Right lobe of liver (tissue), 6 donors: ENCODE measurements at regions not wholly inside any gene's neighbourhood (a gene's known extent, or its start where the extent isn't known, plus 50 kb on each side); places are given as distances from the start of the nearest gene placed in this dataset.

Source experiments
- ATAC-seq, 4 donors: fragments of 200-7000 bp; cut with Tn5 transposase; one replicate each; pipeline ENCODE4 v1.9.1; 2020; ENCODE audit warnings: mild to moderate bottlenecking in 4 of 4, moderate library complexity in 4 of 4
- DNase-seq, 3 donors: peaks; one replicate each; pipeline ENCODE4 v3.0.0-alpha.2; 2020
- H3K27ac ChIP-seq, 3 donors: fragments of 200-600 bp; one replicate each; pipeline ENCODE4 v1.8.0; 2022
- H3K27me3 ChIP-seq, 2 donors: fragments of 200-600 bp; one replicate each; pipeline ENCODE4 v1.8.0; 2022
- H3K36me3 ChIP-seq, 4 donors: fragments of 200-600 bp; sonication (generic) in 1 of 4; one replicate each; pipeline versions ENCODE4 v1.5.1 to v1.8.0; 2017 to 2022; ENCODE audit warnings: control low read depth in 1 of 4
- H3K4me1 ChIP-seq, 4 donors: fragments of 200-600 bp; sonication (generic) in 1 of 4; one replicate each; pipeline versions ENCODE4 v1.5.1 to v1.8.0; 2017 to 2022; ENCODE audit warnings: control low read depth in 1 of 4
- H3K4me3 ChIP-seq, 3 donors: fragments of 200-600 bp; one replicate each; pipeline ENCODE4 v1.8.0; 2022
- H3K9me3 ChIP-seq, 4 donors: fragments of 200-600 bp; sonication (generic) in 1 of 4; one replicate each; pipeline versions ENCODE4 v1.5.1 to v1.8.0; 2017 to 2022; ENCODE audit warnings: control low read depth in 1 of 4
- CTCF ChIP-seq, 4 donors: fragments of 200-600 bp in 3 of 4; fragments of 450-650 bp in 1 of 4; IDR thresholded peaks; one replicate each; pipeline versions ENCODE4 v1.5.1 to v1.8.0; 2016 to 2022; ENCODE audit warnings: antibody characterized with exemption in 4 of 4, mild to moderate bottlenecking in 2 of 4
- POLR2A ChIP-seq: fragments of 450-650 bp; IDR thresholded peaks from one replicate; pipeline ENCODE4 v1.6.1; 2017; ENCODE audit warnings: antibody characterized with exemption, mild to moderate bottlenecking
- WGBS: methylation state at CpG from one replicate; pipeline ENCODE4 v1.1.6; 2018; ENCODE audit warnings: low coverage, low lambda C conversion rate; ENCODE audit not compliant: insufficient coverage; ENCODE audit errors: missing lambda C conversion rate; 5-methylcytosine and 5-hydroxymethylcytosine counted together
- intact Hi-C, 2 donors: fragments of 100-400 bp; cut with DNase I; formaldehyde crosslinking; loops; one replicate each; pipeline versions ENCODE4 v1.11.2 to v1.14.1; 2022
- donor health status: DM: no; HTN: yes; CAD: no.
- donor health status: DM: no; HTN: no; CAD: no.
- donor health status: DM: no; HTN: no; CAD: no.
- donor health status: DM: no; HTN: yes; CAD: no.
- donor health status: DM: no; HTN: yes; CAD: no.

- no peaks in the 10 kb centered on the region for H3K4me1 ChIP-seq
- H3K27ac ChIP-seq = no peak overlapping the region
- ATAC-seq (no peak), DNase-seq (no peak)
- H3K4me3 ChIP-seq = no peak overlapping the region
- no peaks in the 10 kb centered on the region for H3K9me3 ChIP-seq
- no peaks in the 10 kb centered on the region for H3K27me3 ChIP-seq
- TF ChIP-seq CTCF (IDR thresholded peaks at IDR 0.05) (no peak), POLR2A (no peak)
- intact Hi-C loops = no loop called here
- WGBS = 58% methylated on average over 4 of the region's 4 CpGs
- no peaks in the 10 kb centered on the region for H3K36me3 ChIP-seq
Observed at GRCh38 chr2:145744541-145745386, 1224.8 kb upstream of the ZEB2 start.

- TF ChIP-seq CTCF (IDR thresholded peaks at IDR 0.05) (no peak), POLR2A (no peak)
- no peak overlapping the region for H3K27ac ChIP-seq
- H3K4me1 ChIP-seq = no peaks in the 10 kb centered on the region
- peak in 2 of 4 donors; percentile 45 to 64 for ATAC-seq
- H3K9me3 ChIP-seq = no peaks in the 10 kb centered on the region
- no peak for DNase-seq
- intact Hi-C loops = no loop called here
- 73% methylated on average over 2 of the region's 2 CpGs for WGBS
- no peak overlapping the region for H3K4me3 ChIP-seq
- no peaks in the 10 kb centered on the region for H3K36me3 ChIP-seq
- no peaks in the 10 kb centered on the region for H3K27me3 ChIP-seq
Observed at GRCh38 chr2:145743011-145743410, 1223.1 kb upstream of the ZEB2 start.

- DNase-seq (no peak), ATAC-seq (no peak)
- Histone ChIP-seq H3K27ac (no peak overlapping the region), H3K4me3 (no peak overlapping the region), H3K4me1 (no peaks in the 10 kb centered on the region), H3K36me3 (no peaks in the 10 kb centered on the region), H3K27me3 (no peaks in the 10 kb centered on the region), H3K9me3 (no peaks in the 10 kb centered on the region)
- no peak for TF ChIP-seq POLR2A
- no peak for TF ChIP-seq CTCF (IDR thresholded peaks at IDR 0.05)
- 94% methylated on average over 1 of the region's 1 CpG for WGBS
- intact Hi-C loops = no loop called here
Observed at GRCh38 chr2:145741636-145742035, 1221.7 kb upstream of the ZEB2 start.

- intact Hi-C loops = no loop called here
- Histone ChIP-seq H3K4me3 (no peak overlapping the region), H3K9me3 (no peaks in the 10 kb centered on the region), H3K27ac (no peak overlapping the region), H3K27me3 (no peaks in the 10 kb centered on the region), H3K4me1 (no peaks in the 10 kb centered on the region), H3K36me3 (no peaks in the 10 kb centered on the region)
- TF ChIP-seq CTCF (IDR thresholded peaks at IDR 0.05) (no peak), POLR2A (no peak)
- WGBS = 79% methylated on average over 2 of the region's 2 CpGs
- no peak for ATAC-seq
- DNase-seq = no peak
Observed at GRCh38 chr2:145741181-145741580, 1221.3 kb upstream of the ZEB2 start.
